Caco-2 (cell line): ENCODE measurements at regions not wholly inside any gene's neighbourhood (a gene's known extent, or its start where the extent isn't known, plus 50 kb on each side); places are given as distances from the start of the nearest gene placed in this dataset.
"Not testable (repeated sequence)": the region's sequence is repeated elsewhere in the genome, so short reads cannot be mapped to it uniquely, and the experiment has no call there.

Experiments used
- BruUV-seq: library from RNA; stranded (reverse); fragments of 400-500 nt; replicated peaks from 2 replicates; lab custom pipeline; 2021; lab: Mats Ljungman, UMichigan
- CTCF ChIA-PET: fragments of 300-600 bp; sonication (Branson Sonifier 250); formaldehyde crosslinking; loops from one replicate; lab custom pipeline; 2022; ENCODE audit warnings: antibody characterized with exemption; lab: Charles Lee
- POLR2A ChIA-PET: fragments of 300-600 bp; sonication (Branson Sonifier 250); formaldehyde crosslinking; loops from one replicate; lab custom pipeline; 2022; ENCODE audit warnings: antibody characterized with exemption; lab: Charles Lee
- DNase-seq, 2 experiments: peaks; one replicate each; pipeline versions ENCODE4 v3.0.0 to v3.0.0-alpha.2; 2020 to 2022
- H3K27me3 ChIP-seq: replicated peaks from 2 replicates; pipeline ENCODE4 v1.6.0; 2011; ENCODE audit warnings: low read length; ENCODE audit not compliant: control insufficient read depth, insufficient read depth
- H3K36me3 ChIP-seq: 2 replicates; pipeline ENCODE4 v1.5.1; 2011; ENCODE audit warnings: low read length; ENCODE audit not compliant: control insufficient read depth, insufficient read depth
- H3K4me1 ChIP-seq: fragments of 250-450 bp; sonication (Bioruptor Pico); 2 replicates; pipeline ENCODE4 v1.5.1; 2020; ENCODE audit warnings: mild to moderate bottlenecking
- H3K4me3 ChIP-seq: 2 replicates; pipeline ENCODE4 v1.5.1; 2011; ENCODE audit warnings: low read depth, mild to moderate bottlenecking, control low read depth, low read length
- H3K9me3 ChIP-seq: fragments of 250-450 bp; sonication (Bioruptor Pico); 2 replicates; pipeline ENCODE4 v1.5.1; 2020; ENCODE audit warnings: mild to moderate bottlenecking, moderate library complexity
- H3K27ac Mint-ChIP-seq: one replicate; pipeline ENCODE4 v1.8.0; 2022; ENCODE audit warnings: mixed read lengths; ENCODE audit not compliant: unreplicated experiment
- H3K27me3 Mint-ChIP-seq: one replicate; pipeline ENCODE4 v1.8.0; 2022; ENCODE audit warnings: mixed read lengths; ENCODE audit not compliant: insufficient read depth, unreplicated experiment
- H3K36me3 Mint-ChIP-seq: one replicate; pipeline ENCODE4 v1.8.0; 2022; ENCODE audit warnings: mild to moderate bottlenecking, mixed read lengths; ENCODE audit not compliant: insufficient read depth, unreplicated experiment
- H3K4me1 Mint-ChIP-seq: one replicate; pipeline ENCODE4 v1.8.0; 2022; ENCODE audit warnings: low read depth, mixed read lengths; ENCODE audit not compliant: unreplicated experiment
- H3K4me3 Mint-ChIP-seq: one replicate; pipeline ENCODE4 v1.8.0; 2022; ENCODE audit warnings: mild to moderate bottlenecking, moderate library complexity, mixed read lengths; ENCODE audit not compliant: unreplicated experiment
- H3K9me3 Mint-ChIP-seq: one replicate; pipeline ENCODE4 v1.8.0; 2022; ENCODE audit warnings: mixed read lengths; ENCODE audit not compliant: unreplicated experiment
- intact Hi-C: fragments of 100-400 bp; cut with micrococcal nuclease; formaldehyde crosslinking; loops from one replicate; pipeline ENCODE4 v1.10.0; 2022; ENCODE audit not compliant: unreplicated experiment

DNA sequence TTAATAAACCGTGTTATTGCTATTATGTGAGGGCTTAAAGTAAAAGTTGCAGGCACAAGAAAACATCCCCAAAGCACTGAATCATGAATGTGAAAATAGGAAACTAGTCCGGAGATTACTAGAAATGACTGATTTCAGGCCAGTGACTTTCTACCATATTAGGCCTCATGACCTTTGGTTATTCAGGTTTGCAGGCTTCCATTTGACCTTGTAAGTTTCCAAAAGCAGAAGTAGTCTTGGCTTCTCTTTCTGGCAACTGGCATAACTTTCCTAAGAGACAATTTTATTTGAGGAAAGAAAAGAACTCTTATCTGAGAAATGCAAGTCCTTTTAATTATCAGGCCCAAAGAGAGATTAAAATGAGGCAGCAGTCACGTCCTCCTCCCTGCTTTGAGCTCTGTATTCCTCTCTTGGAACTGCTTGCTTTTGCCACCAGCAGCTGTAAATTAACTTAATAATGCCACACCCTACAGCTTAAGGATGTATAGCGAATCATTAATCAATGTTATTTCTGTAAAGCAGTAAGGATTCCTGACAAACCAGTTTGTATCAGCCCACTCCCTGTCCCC lies 225.0 kb upstream of the FAM240B start:
- POLR2A ChIA-PET, result not testable (repeated sequence)

GRCh38 chr9:38940501-38940900 lies 220.6 kb upstream of the FAM240B start:
- H3K36me3 Mint-ChIP-seq, H3K4me1 ChIP-seq, H3K36me3 ChIP-seq, H3K27me3 Mint-ChIP-seq, H3K27ac Mint-ChIP-seq, DNase-seq, POLR2A ChIA-PET, H3K4me1 Mint-ChIP-seq, H3K4me3 ChIP-seq, BruUV-seq, intact Hi-C loops, H3K9me3 Mint-ChIP-seq, H3K27me3 ChIP-seq, H3K9me3 ChIP-seq, CTCF ChIA-PET, H3K4me3 Mint-ChIP-seq: not testable (repeated sequence)

More for the DNA sequence above, 225.0 kb upstream of the FAM240B start:
- H3K9me3 ChIP-seq, H3K36me3 Mint-ChIP-seq, H3K4me3 ChIP-seq, H3K27me3 Mint-ChIP-seq, H3K27me3 ChIP-seq, H3K36me3 ChIP-seq, H3K4me1 Mint-ChIP-seq, CTCF ChIA-PET, H3K27ac Mint-ChIP-seq, DNase-seq, BruUV-seq, H3K4me3 Mint-ChIP-seq, H3K9me3 Mint-ChIP-seq, intact Hi-C loops, H3K4me1 ChIP-seq: not testable (repeated sequence)

- H3K36me3 Mint-ChIP-seq, BruUV-seq, CTCF ChIA-PET, H3K4me1 Mint-ChIP-seq, H3K9me3 ChIP-seq, H3K9me3 Mint-ChIP-seq, H3K27ac Mint-ChIP-seq, H3K4me3 Mint-ChIP-seq, H3K27me3 Mint-ChIP-seq, POLR2A ChIA-PET, DNase-seq, H3K4me1 ChIP-seq, H3K4me3 ChIP-seq, intact Hi-C loops, H3K27me3 ChIP-seq, H3K36me3 ChIP-seq: not testable (repeated sequence)
Observed at GRCh38 chr9:38938637-38939036, 218.7 kb upstream of the FAM240B start.

DNA sequence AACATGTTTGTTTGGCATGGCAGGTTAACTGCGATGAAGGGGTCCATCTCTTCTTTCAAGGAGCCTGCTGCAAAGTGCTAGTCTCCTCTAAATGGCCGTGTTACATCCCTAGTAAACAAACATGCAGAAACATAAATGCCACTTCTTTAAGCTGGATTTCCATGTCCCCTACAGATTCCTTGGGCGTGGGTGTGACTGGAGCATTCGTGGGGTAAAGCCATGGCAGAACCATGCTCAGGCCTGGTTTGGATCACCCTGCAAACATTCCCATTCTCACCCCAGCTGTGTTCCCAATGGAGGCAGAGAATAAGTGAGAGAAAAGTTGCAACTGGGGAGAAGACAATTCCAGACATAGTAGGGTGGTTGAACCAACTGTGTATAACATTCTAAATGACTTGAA lies 208.0 kb upstream of the FAM240B start:
- BruUV-seq, POLR2A ChIA-PET, H3K9me3 Mint-ChIP-seq: not testable (repeated sequence)

GRCh38 chr9:38926565-38926964 lies 206.6 kb upstream of the FAM240B start:
- POLR2A ChIA-PET, result not testable (repeated sequence)

More for the DNA sequence above, 208.0 kb upstream of the FAM240B start:
- DNase-seq, H3K4me1 Mint-ChIP-seq, H3K27ac Mint-ChIP-seq, H3K4me3 Mint-ChIP-seq, H3K27me3 Mint-ChIP-seq, H3K4me1 ChIP-seq, H3K36me3 ChIP-seq, H3K9me3 ChIP-seq, CTCF ChIA-PET, H3K36me3 Mint-ChIP-seq, intact Hi-C loops, H3K4me3 ChIP-seq, H3K27me3 ChIP-seq: not testable (repeated sequence)

DNA sequence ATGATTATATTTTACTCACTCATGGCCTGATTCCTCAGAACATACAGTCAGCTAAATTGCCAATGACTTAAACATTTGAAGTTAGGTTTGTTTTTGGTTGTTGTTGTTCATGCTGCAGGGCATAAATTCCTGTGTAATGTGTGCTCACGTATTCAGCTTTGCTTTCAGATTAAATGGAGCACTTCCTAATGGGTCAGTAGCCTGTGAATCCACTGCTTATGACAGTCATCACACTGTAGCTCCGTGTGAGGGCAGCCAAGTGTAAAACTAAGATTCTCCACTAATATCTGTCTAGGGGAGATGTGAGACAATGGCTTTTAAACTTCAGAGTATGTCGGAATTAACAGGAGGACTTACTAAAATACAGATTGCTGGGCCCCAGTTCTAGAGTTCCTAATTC lies 201.3 kb upstream of the FAM240B start:
- H3K27ac Mint-ChIP-seq, H3K9me3 Mint-ChIP-seq, H3K36me3 Mint-ChIP-seq, H3K4me3 Mint-ChIP-seq, CTCF ChIA-PET, H3K36me3 ChIP-seq, H3K4me1 ChIP-seq, DNase-seq, intact Hi-C loops, BruUV-seq, H3K27me3 ChIP-seq, H3K4me1 Mint-ChIP-seq, H3K9me3 ChIP-seq, POLR2A ChIA-PET, H3K4me3 ChIP-seq, H3K27me3 Mint-ChIP-seq: not testable (repeated sequence)

More at GRCh38 chr9:38926565-38926964, 206.6 kb upstream of the FAM240B start:
- H3K4me3 Mint-ChIP-seq, H3K36me3 ChIP-seq, H3K36me3 Mint-ChIP-seq, H3K4me3 ChIP-seq, H3K27me3 Mint-ChIP-seq, H3K4me1 Mint-ChIP-seq, H3K9me3 Mint-ChIP-seq, intact Hi-C loops, CTCF ChIA-PET, H3K27me3 ChIP-seq, BruUV-seq, H3K27ac Mint-ChIP-seq, H3K9me3 ChIP-seq, DNase-seq, H3K4me1 ChIP-seq: not testable (repeated sequence)

- CTCF ChIA-PET, POLR2A ChIA-PET, H3K9me3 Mint-ChIP-seq, H3K27me3 Mint-ChIP-seq, H3K27me3 ChIP-seq, intact Hi-C loops, H3K36me3 Mint-ChIP-seq, H3K4me3 ChIP-seq, H3K4me1 Mint-ChIP-seq, H3K27ac Mint-ChIP-seq, H3K4me1 ChIP-seq, H3K4me3 Mint-ChIP-seq, BruUV-seq, DNase-seq, H3K9me3 ChIP-seq, H3K36me3 ChIP-seq: not testable (repeated sequence)
Observed at GRCh38 chr9:38910629-38911028, 190.7 kb upstream of the FAM240B start.
